HG03175 (cell line): ENCODE measurements at regions not wholly inside any gene's neighbourhood (a gene's known extent, or its start where the extent isn't known, plus 50 kb on each side); places are given as distances from the start of the nearest gene placed in this dataset.

Source experiments
- ATAC-seq: cut with Tn5 transposase; IDR thresholded peaks from one replicate; pipeline ENCODE4 v1.9.1; 2021; ENCODE audit warnings: mild to moderate bottlenecking, moderate library complexity; ENCODE audit not compliant: unreplicated experiment

- ATAC-seq, result no peak
These were observed 590.0 kb downstream of the FAT4 start for GRCh38 chr4:125904802-125905201.

DNA sequence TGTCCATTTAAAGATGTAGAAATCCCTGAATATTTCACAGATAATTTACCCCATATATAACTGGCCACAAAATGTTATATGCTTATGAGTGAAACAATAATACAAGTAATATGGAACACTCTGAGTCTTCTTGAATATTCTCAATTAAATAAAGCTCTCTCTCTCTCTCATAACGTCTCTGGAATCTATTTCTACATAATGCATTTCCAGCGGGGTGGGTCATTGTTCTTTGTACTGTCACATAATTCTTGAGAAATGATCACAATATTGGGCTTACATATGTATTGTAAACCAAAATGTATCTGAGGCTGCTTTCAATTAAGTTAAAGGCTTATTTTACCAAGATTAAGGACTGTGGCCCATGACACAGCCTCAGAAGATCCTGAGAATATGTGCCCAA lies 596.3 kb downstream of the FAT4 start:
- ATAC-seq, result no peak

GRCh38 chr4:125911481-125911880 lies 596.7 kb downstream of the FAT4 start:
- ATAC-seq, result no peak

GRCh38 chr4:125917559-125917958 lies 602.8 kb downstream of the FAT4 start:
- no peak for ATAC-seq

DNA sequence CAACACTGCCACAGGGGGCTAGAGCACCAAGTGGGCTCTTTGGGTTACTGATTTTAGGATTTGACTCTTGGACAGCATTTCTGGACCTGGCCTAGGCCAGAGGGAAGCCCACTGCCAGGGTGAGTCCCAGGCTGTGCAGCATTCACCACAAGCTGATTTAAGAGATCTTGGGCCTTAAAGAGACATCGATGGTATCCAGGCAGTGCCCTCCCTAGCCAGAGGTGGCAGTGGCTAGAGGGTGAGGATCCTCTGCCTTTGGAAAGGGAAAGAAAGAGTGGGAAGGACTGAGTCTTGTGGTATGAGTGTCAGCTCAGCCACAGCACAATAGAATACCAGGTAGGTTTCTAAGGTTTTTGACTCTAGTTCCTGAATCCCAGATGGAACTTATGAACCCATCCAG lies 613.9 kb downstream of the FAT4 start:
- ATAC-seq, result no peak

GRCh38 chr4:125938541-125938940 lies 623.8 kb downstream of the FAT4 start:
- no peak for ATAC-seq

DNA sequence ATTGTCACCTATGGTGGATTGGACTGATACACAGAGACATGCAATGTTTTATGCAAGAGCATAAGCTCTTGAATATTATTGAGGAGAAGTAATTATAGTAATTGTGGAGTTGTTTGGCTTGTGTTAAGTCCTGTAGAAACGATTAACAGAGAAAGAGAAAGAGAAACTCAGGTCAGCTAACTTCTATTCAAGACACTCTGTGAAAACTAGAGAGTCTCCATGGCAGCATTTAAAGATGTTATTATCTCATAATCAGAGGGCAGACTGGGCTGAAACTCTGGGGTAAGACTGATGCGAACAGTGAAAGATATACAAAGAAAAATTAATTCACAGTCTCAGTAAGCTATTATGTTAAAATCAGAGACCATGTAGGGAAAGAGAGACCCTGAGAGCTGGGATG lies 625.7 kb downstream of the FAT4 start:
- ATAC-seq, result no peak

DNA sequence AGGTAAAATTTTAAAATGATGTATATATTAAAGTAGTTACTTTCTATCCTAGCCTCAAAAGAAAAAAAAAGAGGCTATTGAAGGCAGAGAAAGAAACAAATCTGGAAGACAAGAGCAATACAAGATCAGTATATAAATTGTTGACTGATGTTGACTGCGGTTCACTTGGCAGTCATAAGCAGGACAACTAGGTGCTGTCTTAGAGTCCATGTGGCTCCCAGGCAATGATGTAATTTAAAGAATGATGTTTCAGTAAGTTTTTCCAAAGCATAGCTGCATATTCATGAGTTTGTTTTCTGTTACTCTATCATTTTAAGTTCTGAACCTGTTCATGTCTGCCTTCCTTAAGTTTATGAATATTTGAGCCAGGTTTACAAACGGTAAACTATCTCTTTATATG lies 630.2 kb downstream of the FAT4 start:
- no peak for ATAC-seq

DNA sequence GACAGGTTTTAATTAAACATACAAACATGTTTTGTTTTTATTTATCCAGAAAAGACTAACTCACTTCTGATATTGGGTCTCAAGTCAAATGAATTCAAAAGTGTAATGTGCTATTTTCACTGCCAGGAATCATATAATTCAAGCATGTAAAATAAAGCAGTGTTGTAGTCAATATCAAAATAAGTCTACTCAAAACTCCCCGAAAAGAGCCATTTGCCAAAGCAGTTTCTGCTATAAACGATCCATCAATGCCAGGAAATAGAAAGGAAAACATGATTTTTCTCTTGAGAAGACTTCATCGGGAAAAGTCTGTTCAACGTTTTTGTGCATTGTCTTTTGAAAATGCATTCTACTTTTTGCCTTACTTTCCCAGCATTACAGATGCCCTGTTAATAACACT lies 633.3 kb downstream of the FAT4 start:
- no peak for ATAC-seq

- no peak for ATAC-seq
These were observed 636.6 kb downstream of the FAT4 start for GRCh38 chr4:125951261-125951887.

DNA sequence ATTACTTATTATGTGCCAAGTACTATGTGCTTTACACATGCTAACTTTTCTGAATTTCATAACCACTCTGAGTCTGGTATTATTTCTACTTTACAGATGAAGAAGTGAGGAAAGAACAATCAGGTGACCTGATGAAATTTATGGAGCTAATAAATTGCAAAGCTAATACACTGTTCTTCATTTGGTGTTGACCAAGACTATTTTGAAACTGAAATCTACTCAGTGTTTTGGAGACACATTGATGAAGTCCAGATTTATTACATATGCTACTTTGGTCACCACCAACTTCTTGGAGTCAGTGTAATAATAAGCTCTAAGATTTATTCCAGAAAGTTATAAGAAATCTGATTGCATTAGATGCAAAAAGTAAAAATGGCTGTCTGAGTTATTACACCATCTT lies 637.9 kb downstream of the FAT4 start:
- no peak for ATAC-seq

- ATAC-seq, result no peak
These were observed 641.5 kb downstream of the FAT4 start for GRCh38 chr4:125956276-125956675.

- no peak for ATAC-seq
These were observed 643.8 kb downstream of the FAT4 start for GRCh38 chr4:125958519-125958918.

DNA sequence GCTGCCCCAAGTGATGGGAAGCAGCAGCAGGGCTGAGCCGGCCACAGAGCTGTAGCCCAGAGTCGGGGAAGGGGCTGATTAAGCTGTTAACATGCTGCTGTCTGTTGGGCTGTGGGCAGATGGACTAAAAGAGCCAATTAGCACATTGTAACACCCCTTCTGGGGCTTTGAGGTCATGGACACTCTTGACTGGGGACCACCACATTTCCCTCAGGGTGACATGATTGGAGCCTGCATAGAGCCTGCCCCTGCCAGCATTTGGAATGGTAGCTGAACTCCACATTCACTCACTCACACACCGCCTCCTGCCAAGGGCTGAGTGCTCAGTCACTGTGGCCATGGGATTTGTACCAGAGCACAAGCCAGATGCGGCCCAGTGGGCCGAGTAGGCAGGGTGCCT lies 646.9 kb downstream of the FAT4 start:
- no peak for ATAC-seq

- no peak for ATAC-seq
These were observed 661.2 kb downstream of the FAT4 start for GRCh38 chr4:125975861-125976397.

GRCh38 chr4:125979950-125980349 lies 665.2 kb downstream of the FAT4 start:
- no peak for ATAC-seq

GRCh38 chr4:125983168-125983567 lies 668.4 kb downstream of the FAT4 start:
- no peak for ATAC-seq

DNA sequence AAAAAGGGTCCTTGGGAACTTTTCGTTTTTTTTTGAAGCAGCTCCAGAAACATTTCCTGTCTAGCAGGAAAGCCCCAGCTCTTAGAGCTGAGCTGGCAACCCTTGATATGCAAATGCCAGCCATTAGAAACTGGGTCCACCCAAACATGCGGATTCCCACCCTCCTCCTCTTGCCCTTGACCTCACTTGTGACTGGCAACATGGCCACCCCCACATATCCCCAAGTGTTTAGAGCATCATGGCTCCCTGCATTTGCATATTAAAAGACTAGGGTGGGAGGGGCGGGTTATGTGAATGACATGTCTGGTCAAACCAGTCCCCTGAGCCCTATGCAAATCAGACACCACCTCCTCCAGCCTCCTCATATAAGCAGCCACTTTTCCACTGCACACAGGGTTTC lies 671.1 kb downstream of the FAT4 start:
- ATAC-seq, result no peak

DNA sequence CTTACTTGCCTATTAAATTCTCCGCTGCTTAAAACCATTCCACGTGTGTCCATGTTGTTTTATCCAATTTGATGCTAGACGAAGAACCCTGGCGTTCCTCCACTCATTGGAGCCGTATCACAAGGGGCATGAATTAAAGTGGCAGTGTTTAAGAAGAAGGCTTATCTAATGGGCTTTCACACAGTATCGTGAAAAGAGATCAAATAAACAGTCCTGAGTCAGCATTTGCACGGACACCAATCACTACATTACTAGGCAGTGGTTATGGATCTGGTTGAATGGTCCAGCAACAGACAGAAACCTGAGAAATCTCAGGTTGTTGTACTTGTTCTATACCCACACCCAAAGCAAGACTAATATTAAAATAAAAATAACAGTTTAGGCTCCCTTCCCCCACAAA lies 671.6 kb downstream of the FAT4 start:
- ATAC-seq, result no peak

- ATAC-seq, result no peak
These were observed 673.7 kb downstream of the FAT4 start for GRCh38 chr4:125988464-125988863.

- ATAC-seq, result no peak
These were observed 676.6 kb downstream of the FAT4 start for GRCh38 chr4:125991398-125991797.

- ATAC-seq, result no peak
These were observed 678.1 kb downstream of the FAT4 start for GRCh38 chr4:125992891-125993290.

DNA sequence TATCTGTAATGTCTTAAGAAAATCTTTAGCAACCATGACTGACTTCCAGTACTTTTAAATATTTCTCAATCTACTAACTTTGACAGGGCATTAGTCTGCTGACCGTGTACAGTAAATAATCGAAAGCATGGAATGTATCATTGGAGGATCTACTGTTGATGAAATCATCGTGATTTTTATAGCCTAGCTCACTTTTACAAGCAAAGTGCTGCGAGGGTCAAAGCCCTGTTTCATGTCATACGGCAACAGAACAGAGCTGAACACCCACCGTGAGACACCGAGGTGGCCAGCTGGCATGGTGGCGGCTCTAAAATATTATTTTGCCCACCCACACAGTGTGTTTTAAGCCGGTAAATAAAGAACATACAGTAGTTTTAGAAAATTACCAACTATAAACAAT lies 679.3 kb downstream of the FAT4 start:
- ATAC-seq, result no peak
